Adipocyte (in vitro differentiated cells): ENCODE measurements at regions not wholly inside any gene's neighbourhood (a gene's known extent, or its start where the extent isn't known, plus 50 kb on each side); places are given as distances from the start of the nearest gene placed in this dataset.

Experiments used
- DNase-seq: peaks from one replicate; pipeline ENCODE4 v3.0.0-alpha.2; 2015; ENCODE audit warnings: low read depth
- H3K27me3 ChIP-seq: replicated peaks from 2 replicates; pipeline ENCODE4 v1.7.0; 2013; ENCODE audit warnings: mild to moderate bottlenecking, low read length, moderate library complexity; ENCODE audit not compliant: control insufficient read depth, insufficient read depth
- H3K36me3 ChIP-seq: 2 replicates; pipeline ENCODE4 v1.7.0; 2013; ENCODE audit warnings: low read length, mild to moderate bottlenecking, moderate library complexity; ENCODE audit not compliant: control insufficient read depth, insufficient read depth, severe bottlenecking
- H3K4me1 ChIP-seq: 2 replicates; pipeline ENCODE4 v1.7.0; 2013; ENCODE audit warnings: mild to moderate bottlenecking, low read length, moderate library complexity; ENCODE audit not compliant: control insufficient read depth, insufficient read depth
- H3K4me3 ChIP-seq: 2 replicates; pipeline ENCODE4 v1.7.0; 2013; ENCODE audit warnings: mild to moderate bottlenecking, low read length, moderate library complexity
- H3K9ac ChIP-seq: 2 replicates; pipeline ENCODE4 v1.7.0; 2013; ENCODE audit warnings: mild to moderate bottlenecking, low read length, moderate library complexity
- H3K9me3 ChIP-seq: 2 replicates; pipeline ENCODE4 v1.7.0; 2013; ENCODE audit warnings: mild to moderate bottlenecking, low read length, moderate library complexity; ENCODE audit not compliant: control insufficient read depth

- peaks cover 32% of the 10 kb centered on the region for H3K27me3 ChIP-seq
- H3K9me3 ChIP-seq: no peaks in the 10 kb centered on the region
- H3K4me1 ChIP-seq: no peaks in the 10 kb centered on the region
- H3K36me3 ChIP-seq: no peaks in the 10 kb centered on the region
- no peak for DNase-seq
- H3K4me3 ChIP-seq: no peak overlapping the region
- H3K9ac ChIP-seq: no peak overlapping the region
Observed at GRCh38 chr1:29960876-29961275, 724.6 kb downstream of the PTPRU start.

- no peak overlapping the region for H3K9ac ChIP-seq
- DNase-seq: no peak
- no peaks in the 10 kb centered on the region for H3K9me3 ChIP-seq
- H3K27me3 ChIP-seq: peaks cover 32% of the 10 kb centered on the region
- H3K4me1 ChIP-seq: no peaks in the 10 kb centered on the region
- no peak overlapping the region for H3K4me3 ChIP-seq
- no peaks in the 10 kb centered on the region for H3K36me3 ChIP-seq
Observed at GRCh38 chr1:29960156-29960755, 723.9 kb downstream of the PTPRU start.

GRCh38 chr1:29959356-29959755 lies 723.0 kb downstream of the PTPRU start:
- Histone ChIP-seq H3K27me3 (peaks cover 35% of the 10 kb centered on the region), H3K4me1 (no peaks in the 10 kb centered on the region), H3K9ac (no peak overlapping the region), H3K9me3 (no peaks in the 10 kb centered on the region), H3K4me3 (no peak overlapping the region), H3K36me3 (no peaks in the 10 kb centered on the region)
- no peak for DNase-seq

GRCh38 chr1:29958271-29958670 lies 721.9 kb downstream of the PTPRU start:
- Histone ChIP-seq H3K9ac (no peak overlapping the region), H3K4me3 (no peak overlapping the region), H3K36me3 (no peaks in the 10 kb centered on the region), H3K4me1 (no peaks in the 10 kb centered on the region), H3K27me3 (peaks cover 40% of the 10 kb centered on the region), H3K9me3 (no peaks in the 10 kb centered on the region)
- DNase-seq: no peak

GRCh38 chr1:29956349-29957030 lies 720.2 kb downstream of the PTPRU start:
- H3K9ac ChIP-seq: no peak overlapping the region
- H3K27me3 ChIP-seq: peaks cover 44% of the 10 kb centered on the region
- no peak for DNase-seq
- H3K9me3 ChIP-seq: no peaks in the 10 kb centered on the region
- no peak overlapping the region for H3K4me3 ChIP-seq
- no peaks in the 10 kb centered on the region for H3K4me1 ChIP-seq
- no peaks in the 10 kb centered on the region for H3K36me3 ChIP-seq

- peaks cover 46% of the 10 kb centered on the region for H3K27me3 ChIP-seq
- no peak overlapping the region for H3K9ac ChIP-seq
- H3K4me3 ChIP-seq: no peak overlapping the region
- H3K9me3 ChIP-seq: peaks cover 9% of the 10 kb centered on the region
- no peaks in the 10 kb centered on the region for H3K36me3 ChIP-seq
- DNase-seq: no peak
- H3K4me1 ChIP-seq: no peaks in the 10 kb centered on the region
Observed at GRCh38 chr1:29954591-29954990, 718.3 kb downstream of the PTPRU start.

GRCh38 chr1:29953961-29954360 lies 717.6 kb downstream of the PTPRU start:
- DNase-seq: no peak
- Histone ChIP-seq H3K9me3 (peaks cover 9% of the 10 kb centered on the region), H3K4me1 (no peaks in the 10 kb centered on the region), H3K36me3 (no peaks in the 10 kb centered on the region), H3K9ac (no peak overlapping the region), H3K27me3 (peaks cover 50% of the 10 kb centered on the region), H3K4me3 (no peak overlapping the region)

- Histone ChIP-seq H3K9me3 (peaks cover 9% of the 10 kb centered on the region), H3K4me3 (no peak overlapping the region), H3K27me3 (peaks cover 66% of the 10 kb centered on the region), H3K9ac (no peak overlapping the region), H3K4me1 (no peaks in the 10 kb centered on the region), H3K36me3 (no peaks in the 10 kb centered on the region)
- DNase-seq: no peak
Observed at GRCh38 chr1:29949676-29950075, 713.4 kb downstream of the PTPRU start.

GRCh38 chr1:29948581-29948980 lies 712.3 kb downstream of the PTPRU start:
- H3K27me3 ChIP-seq: peaks cover 58% of the 10 kb centered on the region
- peaks cover 9% of the 10 kb centered on the region for H3K9me3 ChIP-seq
- H3K9ac ChIP-seq: no peak overlapping the region
- no peaks in the 10 kb centered on the region for H3K36me3 ChIP-seq
- H3K4me3 ChIP-seq: no peak overlapping the region
- no peak for DNase-seq
- H3K4me1 ChIP-seq: no peaks in the 10 kb centered on the region

GRCh38 chr1:29946057-29946456 lies 709.7 kb downstream of the PTPRU start:
- H3K27me3 ChIP-seq: peaks cover 48% of the 10 kb centered on the region
- H3K4me1 ChIP-seq: no peaks in the 10 kb centered on the region

GRCh38 chr1:29945426-29945825 lies 709.1 kb downstream of the PTPRU start:
- no peak for DNase-seq
- H3K36me3 ChIP-seq: no peaks in the 10 kb centered on the region
- peaks cover 47% of the 10 kb centered on the region for H3K27me3 ChIP-seq
- H3K4me3 ChIP-seq: no peak overlapping the region
- no peaks in the 10 kb centered on the region for H3K4me1 ChIP-seq
- H3K9ac ChIP-seq: no peak overlapping the region
- H3K9me3 ChIP-seq: peaks cover 1% of the 10 kb centered on the region

More at GRCh38 chr1:29946057-29946456, 709.7 kb downstream of the PTPRU start:
- DNase-seq: no peak
- Histone ChIP-seq H3K9me3 (peaks cover 7% of the 10 kb centered on the region), H3K36me3 (no peaks in the 10 kb centered on the region), H3K4me3 (no peak overlapping the region), H3K9ac (no peak overlapping the region)
